ENCODE measurements at regions not wholly inside any gene's neighbourhood (a gene's known extent, or its start where the extent isn't known, plus 50 kb on each side); places are given as distances from the start of the nearest gene placed in this dataset.
"Not testable (repeated sequence)": the region's sequence is repeated elsewhere in the genome, so short reads cannot be mapped to it uniquely, and the experiment has no call there.

- no peak for ATAC-seq
These were observed 79.5 kb upstream of the RALGAPA2 start for GRCh38 chr20:20791664-20792568.

GRCh38 chr20:20788308-20788707 lies 75.9 kb upstream of the RALGAPA2 start:
- ATAC-seq: no peak

GRCh38 chr20:20786428-20786827 lies 74.0 kb upstream of the RALGAPA2 start:
- no peak for ATAC-seq

- ATAC-seq: no peak
These were observed 72.8 kb upstream of the RALGAPA2 start for GRCh38 chr20:20785226-20785625.

GRCh38 chr20:20784450-20784849 lies 72.0 kb upstream of the RALGAPA2 start:
- ATAC-seq: not testable (repeated sequence)

- no peak for ATAC-seq
These were observed 71.0 kb upstream of the RALGAPA2 start for GRCh38 chr20:20783450-20783849.

- no peak for ATAC-seq
These were observed 70.3 kb upstream of the RALGAPA2 start for GRCh38 chr20:20782755-20783154.

- no peak for ATAC-seq
These were observed 69.8 kb upstream of the RALGAPA2 start for GRCh38 chr20:20782231-20782630.

GRCh38 chr20:20781029-20781428 lies 68.6 kb upstream of the RALGAPA2 start:
- ATAC-seq: no peak

- no peak for ATAC-seq
These were observed 67.8 kb upstream of the RALGAPA2 start for GRCh38 chr20:20780127-20780824.

- ATAC-seq: no peak
These were observed 66.2 kb upstream of the RALGAPA2 start for GRCh38 chr20:20778676-20779075.

GRCh38 chr20:20772497-20773085 lies 60.1 kb upstream of the RALGAPA2 start:
- no peak for ATAC-seq

- no peak for ATAC-seq
These were observed 55.9 kb upstream of the RALGAPA2 start for GRCh38 chr20:20768202-20768815.

GRCh38 chr20:20765696-20766365 lies 53.4 kb upstream of the RALGAPA2 start:
- ATAC-seq: no peak

GRCh38 chr20:20763650-20764049 lies 51.2 kb upstream of the RALGAPA2 start:
- no peak for ATAC-seq
